Activated CD8-positive, alpha-beta memory T cell treated with anti-CD3 and anti-CD28 coated beads, Interleukin-2, amount 10 ng/mL, durations not matched to agents 7 days and 5 days (primary cell): ENCODE measurements at regions not wholly inside any gene's neighbourhood (a gene's known extent, or its start where the extent isn't known, plus 50 kb on each side); places are given as distances from the start of the nearest gene placed in this dataset.
A peak's percentile ranks its signal among the peaks of the same experiment; 100 is the strongest.
"Not testable (repeated sequence)": the region's sequence is repeated elsewhere in the genome, so short reads cannot be mapped to it uniquely, and the experiment has no call there.

Source experiments
- ATAC-seq: fragments of 150-1000 bp; cut with Tn5 transposase; one replicate; pipeline ENCODE4 v1.10.0; 2021; ENCODE audit warnings: moderate library complexity
- CTCF ChIA-PET: fragments of 350-600 bp; sonication (Branson Sonifier 250); formaldehyde crosslinking; loops from one replicate; lab custom pipeline; 2021; ENCODE audit warnings: antibody characterized with exemption; lab: Charles Lee
- DNase-seq: peaks from one replicate; pipeline ENCODE4 v3.0.0-alpha.2; 2020
- H3K27ac Mint-ChIP-seq: one replicate; pipeline ENCODE4 v1.8.0; 2021; ENCODE audit warnings: mild to moderate bottlenecking, mixed read lengths
- H3K27me3 Mint-ChIP-seq: one replicate; pipeline ENCODE4 v1.8.0; 2021; ENCODE audit warnings: mixed read lengths
- H3K36me3 Mint-ChIP-seq: one replicate; pipeline ENCODE4 v1.8.0; 2021; ENCODE audit warnings: mild to moderate bottlenecking, mixed read lengths
- H3K4me1 Mint-ChIP-seq: one replicate; pipeline ENCODE4 v1.8.0; 2021; ENCODE audit warnings: mixed read lengths
- H3K4me3 Mint-ChIP-seq: one replicate; pipeline ENCODE4 v1.8.0; 2021; ENCODE audit warnings: mild to moderate bottlenecking, moderate library complexity, mixed read lengths
- H3K9me3 Mint-ChIP-seq: one replicate; pipeline ENCODE4 v1.8.0; 2022; ENCODE audit warnings: low read depth, mixed read lengths

DNA sequence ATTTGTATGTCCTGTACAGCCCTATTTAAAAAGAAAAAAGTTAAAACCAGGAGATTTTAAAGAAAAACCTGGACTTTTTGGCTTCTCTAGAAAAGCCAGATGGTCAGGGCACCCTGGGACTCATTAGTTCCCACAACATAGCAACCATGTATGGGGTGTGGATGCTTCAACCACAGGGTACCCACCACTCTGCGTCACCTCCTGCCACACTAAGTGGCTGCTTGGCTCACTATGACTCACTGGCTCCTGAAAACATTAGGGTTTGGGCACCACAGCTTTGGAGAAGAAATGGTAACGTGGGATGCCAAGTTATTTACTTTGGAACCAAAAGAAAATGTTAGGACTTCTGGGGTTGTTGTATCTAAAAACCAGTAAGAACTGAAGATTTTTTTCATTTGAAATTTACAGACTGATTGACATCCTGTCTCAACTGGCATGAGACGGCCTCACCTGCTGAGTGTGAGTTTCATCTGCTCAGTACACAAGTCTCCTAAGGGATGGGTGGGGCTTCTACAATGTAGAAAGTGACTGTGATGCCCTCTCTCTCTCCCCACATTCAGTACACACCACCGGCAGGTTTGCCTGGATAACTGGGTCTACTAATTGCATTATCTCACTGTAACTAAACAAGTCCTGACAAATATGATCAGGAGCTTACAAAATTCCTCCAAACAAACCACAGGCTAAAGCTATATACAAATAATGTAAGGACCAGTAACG, 103.9 kb downstream of the ESM1 start:
- DNase-seq = peak; percentile 78
- CTCF ChIA-PET = interaction anchor here (0.6 to 2.1 kb wide), 7 partner anchors 12 to 392 kb away, joined by 3 to 6 read pairs (median 3); partner anchors contain the start of gene GPX8

GRCh38 chr5:54876976-54877375, 108.4 kb downstream of the ESM1 start:
- CTCF ChIA-PET = interaction anchor here (0.8 to 4.2 kb wide), 2 partner anchors 10 to 360 kb away, joined by 3 to 24 read pairs; partner anchors contain the start of gene SNX18
- no peak overlapping the region for H3K27ac Mint-ChIP-seq
- no peak overlapping the region for H3K4me3 Mint-ChIP-seq
- peaks cover 64% of the 10 kb centered on the region for H3K27me3 Mint-ChIP-seq
- ATAC-seq = no peak
- no peaks in the 10 kb centered on the region for H3K9me3 Mint-ChIP-seq
- no peak for DNase-seq
- no peaks in the 10 kb centered on the region for H3K36me3 Mint-ChIP-seq
- peaks cover 24% of the 10 kb centered on the region for H3K4me1 Mint-ChIP-seq

More for the DNA sequence above, 103.9 kb downstream of the ESM1 start:
- H3K27ac Mint-ChIP-seq = peak overlapping the region; percentile 1
- H3K27me3 Mint-ChIP-seq = peaks cover 70% of the 10 kb centered on the region
- ATAC-seq = peak; percentile 79
- no peak overlapping the region for H3K4me3 Mint-ChIP-seq
- H3K4me1 Mint-ChIP-seq = peaks cover 21% of the 10 kb centered on the region
- H3K9me3 Mint-ChIP-seq = no peaks in the 10 kb centered on the region
- H3K36me3 Mint-ChIP-seq = no peaks in the 10 kb centered on the region

DNA sequence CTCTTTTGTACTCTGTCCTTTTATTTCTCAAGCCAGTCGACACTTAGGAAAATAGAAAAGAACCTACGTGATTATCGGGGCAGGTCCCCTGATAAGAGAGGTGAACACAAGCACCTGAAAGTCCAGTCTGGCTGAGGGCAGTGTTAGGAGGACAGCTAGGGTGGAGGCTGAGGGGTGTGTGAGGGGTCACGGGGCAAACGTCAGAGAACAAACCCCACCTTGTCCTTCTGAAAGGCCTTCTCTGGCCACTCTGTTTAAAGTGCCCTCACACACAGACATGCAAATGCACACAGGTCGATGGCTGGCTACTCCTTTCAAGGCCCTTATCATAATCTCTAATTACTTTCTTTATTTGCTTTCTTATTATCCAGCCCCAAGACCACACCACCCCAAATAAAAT, 108.8 kb downstream of the ESM1 start:
- H3K27ac Mint-ChIP-seq = no peak overlapping the region
- DNase-seq (no peak), ATAC-seq (no peak)
- no peaks in the 10 kb centered on the region for H3K9me3 Mint-ChIP-seq
- H3K27me3 Mint-ChIP-seq = peaks cover 64% of the 10 kb centered on the region
- H3K4me3 Mint-ChIP-seq = no peak overlapping the region
- CTCF ChIA-PET = interaction anchor here (0.8 kb wide), 1 partner anchor 359 kb away, joined by 3 read pairs; the partner anchor contains the start of gene SNX18
- peaks cover 20% of the 10 kb centered on the region for H3K4me1 Mint-ChIP-seq
- no peaks in the 10 kb centered on the region for H3K36me3 Mint-ChIP-seq

- peaks cover 12% of the 10 kb centered on the region for H3K4me1 Mint-ChIP-seq
- no peaks in the 10 kb centered on the region for H3K9me3 Mint-ChIP-seq
- no peak overlapping the region for H3K4me3 Mint-ChIP-seq
- DNase-seq = no peak
- H3K27me3 Mint-ChIP-seq = peaks cover 76% of the 10 kb centered on the region
- H3K27ac Mint-ChIP-seq = no peak overlapping the region
- ATAC-seq = no peak
- no peaks in the 10 kb centered on the region for H3K36me3 Mint-ChIP-seq
- CTCF ChIA-PET = interaction anchor here (1.1 kb wide), 1 partner anchor 21 kb away, joined by 3 read pairs; no protein-coding TSS in a partner anchor
Measured at GRCh38 chr5:54874337-54875021, 110.9 kb downstream of the ESM1 start.

DNA sequence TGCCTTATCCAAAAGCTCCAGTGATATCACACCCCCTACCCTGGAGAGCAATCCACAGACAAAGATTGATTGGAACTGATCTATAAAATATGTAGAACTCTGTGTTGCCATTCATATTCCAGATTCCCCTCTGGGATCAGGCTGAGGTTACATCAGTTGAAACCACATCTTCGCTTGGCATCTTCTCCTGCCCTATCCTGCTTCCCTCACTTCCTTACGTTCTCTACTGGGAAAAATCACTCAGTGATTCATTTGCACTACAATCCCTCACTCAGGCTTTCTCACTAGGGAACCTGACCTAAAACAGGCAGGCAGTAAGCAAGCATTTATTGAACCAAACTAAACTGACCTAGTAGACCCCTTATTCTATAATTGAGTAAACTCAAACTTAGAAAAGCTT, 111.7 kb downstream of the ESM1 start:
- Mint-ChIP-seq H3K4me1 (peaks cover 17% of the 10 kb centered on the region), H3K27me3 (peaks cover 80% of the 10 kb centered on the region), H3K4me3 (no peak overlapping the region), H3K27ac (no peak overlapping the region), H3K36me3 (no peaks in the 10 kb centered on the region), H3K9me3 (no peaks in the 10 kb centered on the region)
- CTCF ChIA-PET = interaction anchor here (1.1 to 1.4 kb wide), 3 partner anchors 21 to 431 kb away, joined by 3 to 4 read pairs (median 3); no protein-coding TSS in a partner anchor
- DNase-seq = no peak
- ATAC-seq = no peak

DNA sequence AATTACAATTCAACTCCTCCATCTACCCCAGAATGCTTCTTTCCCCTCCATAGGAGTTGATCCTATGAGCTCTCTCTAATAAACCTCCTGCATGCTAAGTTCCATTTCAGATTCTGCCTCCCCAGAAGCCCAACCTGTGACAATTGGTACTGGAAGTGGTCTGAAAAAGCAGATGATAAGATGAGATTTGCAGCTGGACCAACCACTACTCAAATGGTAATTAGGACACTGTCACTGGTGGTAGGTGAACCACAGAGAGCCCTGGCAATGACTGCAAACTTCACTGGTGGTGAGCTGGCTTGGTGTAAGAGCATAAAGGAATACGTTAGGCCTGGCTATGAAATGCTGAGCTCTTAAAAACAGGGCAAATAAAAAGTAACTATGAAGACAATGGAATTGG, 112.6 kb downstream of the ESM1 start:
- ATAC-seq = no peak
- DNase-seq = no peak
- CTCF ChIA-PET = interaction anchor here (0.9 to 3.3 kb wide), 6 partner anchors 22 to 430 kb away, joined by 3 to 14 read pairs (median 4); partner anchors contain the start of gene SNX18
- Mint-ChIP-seq H3K4me1 (peaks cover 24% of the 10 kb centered on the region), H3K27me3 (peaks cover 80% of the 10 kb centered on the region), H3K27ac (no peak overlapping the region), H3K4me3 (no peak overlapping the region), H3K36me3 (no peaks in the 10 kb centered on the region), H3K9me3 (no peaks in the 10 kb centered on the region)

- Mint-ChIP-seq H3K27me3 (peaks cover 79% of the 10 kb centered on the region), H3K9me3 (no peaks in the 10 kb centered on the region), H3K4me1 (peaks cover 31% of the 10 kb centered on the region), H3K4me3 (no peak overlapping the region), H3K36me3 (no peaks in the 10 kb centered on the region), H3K27ac (no peak overlapping the region)
- CTCF ChIA-PET = interaction anchor here (3.3 kb wide), 1 partner anchor 353 kb away, joined by 14 read pairs; the partner anchor contains the start of gene SNX18
- ATAC-seq = no peak
- no peak for DNase-seq
Measured at GRCh38 chr5:54870271-54870670, 115.1 kb downstream of the ESM1 start.

GRCh38 chr5:54869691-54870090, 115.7 kb downstream of the ESM1 start:
- H3K27me3 Mint-ChIP-seq = peaks cover 75% of the 10 kb centered on the region
- DNase-seq (no peak), ATAC-seq (no peak)
- H3K9me3 Mint-ChIP-seq = no peaks in the 10 kb centered on the region
- CTCF ChIA-PET = interaction anchor here (0.7 to 1.2 kb wide), 2 partner anchors 11 to 353 kb away, joined by 3 to 6 read pairs; partner anchors contain the start of gene SNX18
- no peak overlapping the region for H3K27ac Mint-ChIP-seq
- no peak overlapping the region for H3K4me3 Mint-ChIP-seq
- no peaks in the 10 kb centered on the region for H3K36me3 Mint-ChIP-seq
- peaks cover 27% of the 10 kb centered on the region for H3K4me1 Mint-ChIP-seq

DNA sequence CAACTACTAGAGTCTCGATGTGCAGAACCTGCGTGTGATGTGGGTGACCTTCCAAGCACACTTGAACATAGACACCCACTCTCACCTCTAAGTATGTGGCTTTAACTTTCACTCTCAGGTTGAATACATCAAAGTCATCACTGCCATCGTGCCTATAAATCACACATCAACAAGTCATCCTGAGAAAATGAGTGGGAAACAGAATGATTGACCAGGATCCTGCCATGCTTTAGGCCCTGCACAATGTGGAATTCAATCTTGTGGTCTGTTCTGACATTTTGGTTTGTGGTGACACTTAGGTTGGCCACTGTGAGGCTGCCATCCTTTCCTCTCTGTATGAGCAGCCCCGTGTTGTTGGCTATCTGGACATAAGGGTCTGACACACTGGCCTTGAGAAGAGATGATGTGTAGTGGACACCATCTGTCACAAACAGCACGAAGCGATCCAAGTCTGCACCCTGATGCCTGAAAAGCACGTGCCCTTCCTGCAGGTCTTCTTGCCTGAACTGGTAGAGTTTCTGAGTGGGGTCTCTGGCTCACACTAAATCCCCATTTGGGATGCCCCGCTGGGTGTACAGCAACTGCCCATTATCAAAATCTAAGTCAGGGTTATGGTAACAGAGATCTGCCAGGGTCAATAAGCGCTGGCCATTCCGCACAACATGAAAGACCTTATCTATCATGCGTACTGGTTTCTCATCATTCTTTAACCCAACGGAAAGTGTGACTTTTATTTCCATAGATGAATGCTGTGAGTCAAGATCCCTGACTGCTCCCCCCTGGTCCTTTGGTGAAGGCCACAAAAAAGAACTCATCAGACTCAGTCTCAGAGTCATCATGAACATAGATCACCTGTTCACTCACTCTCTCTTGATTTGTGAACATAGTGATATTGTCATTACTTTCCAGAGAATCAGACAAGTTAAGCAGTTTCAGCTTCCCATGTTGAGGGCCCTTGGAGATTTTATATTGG, 116.6 kb downstream of the ESM1 start:
- ATAC-seq (peak; percentile 57), DNase-seq (peak; percentile 48)
- H3K9me3 Mint-ChIP-seq = no peaks in the 10 kb centered on the region
- peaks cover 25% of the 10 kb centered on the region for H3K4me1 Mint-ChIP-seq
- no peak overlapping the region for H3K27ac Mint-ChIP-seq
- no peak overlapping the region for H3K4me3 Mint-ChIP-seq
- peaks cover 72% of the 10 kb centered on the region for H3K27me3 Mint-ChIP-seq
- CTCF ChIA-PET = interaction anchor here (0.7 to 4.9 kb wide), 7 partner anchors 10 to 352 kb away, joined by 3 to 42 read pairs (median 6); partner anchors contain the start of genes GPX8 and SNX18
- H3K36me3 Mint-ChIP-seq = no peaks in the 10 kb centered on the region

GRCh38 chr5:54867310-54867944, 118.0 kb downstream of the ESM1 start:
- H3K36me3 Mint-ChIP-seq = no peaks in the 10 kb centered on the region
- no peak overlapping the region for H3K27ac Mint-ChIP-seq
- CTCF ChIA-PET = interaction anchor here (0.5 to 4.9 kb wide), 36 partner anchors 8 to 694 kb away, joined by 3 to 70 read pairs (median 4); partner anchors contain the start of genes GPX8 and SNX18
- peaks cover 20% of the 10 kb centered on the region for H3K4me1 Mint-ChIP-seq
- H3K9me3 Mint-ChIP-seq = no peaks in the 10 kb centered on the region
- peaks cover 71% of the 10 kb centered on the region for H3K27me3 Mint-ChIP-seq
- peak; percentile 60 for ATAC-seq
- no peak for DNase-seq
- no peak overlapping the region for H3K4me3 Mint-ChIP-seq

DNA sequence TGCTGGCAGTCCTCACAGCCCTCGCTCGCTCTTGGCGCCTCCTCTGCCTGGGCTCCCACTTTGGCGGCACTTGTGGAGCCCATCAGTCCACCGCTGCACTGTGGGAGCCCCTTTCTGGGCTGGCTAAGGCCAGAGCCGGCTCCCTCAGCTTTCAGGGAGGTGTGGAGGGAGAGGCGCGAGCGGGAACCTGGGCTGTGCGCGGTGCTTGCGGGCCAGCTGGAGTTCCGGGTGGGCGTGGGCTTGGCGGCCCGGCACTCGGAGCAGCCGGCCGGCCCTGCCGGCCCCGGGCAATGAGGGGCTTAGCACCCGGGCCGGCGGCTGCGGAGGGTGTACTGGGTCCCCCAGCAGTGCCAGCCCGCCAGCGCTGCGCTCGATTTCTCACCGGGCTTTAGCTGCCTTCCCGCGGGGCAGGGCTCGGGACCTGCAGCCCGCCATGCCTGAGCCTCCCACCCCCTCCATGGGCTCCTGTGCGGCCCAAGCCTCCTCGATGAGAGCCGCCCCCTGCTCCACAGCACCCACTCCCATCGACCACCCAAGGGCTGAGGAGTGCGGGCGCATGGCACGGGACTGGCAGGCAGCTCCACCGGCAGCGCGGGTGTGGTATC, 120.4 kb downstream of the ESM1 start:
- CTCF ChIA-PET = interaction anchor here (0.9 to 4.9 kb wide), 6 partner anchors 11 to 376 kb away, joined by 3 to 70 read pairs (median 12); partner anchors contain the start of gene SNX18
- H3K36me3 Mint-ChIP-seq = not testable (repeated sequence)

DNA sequence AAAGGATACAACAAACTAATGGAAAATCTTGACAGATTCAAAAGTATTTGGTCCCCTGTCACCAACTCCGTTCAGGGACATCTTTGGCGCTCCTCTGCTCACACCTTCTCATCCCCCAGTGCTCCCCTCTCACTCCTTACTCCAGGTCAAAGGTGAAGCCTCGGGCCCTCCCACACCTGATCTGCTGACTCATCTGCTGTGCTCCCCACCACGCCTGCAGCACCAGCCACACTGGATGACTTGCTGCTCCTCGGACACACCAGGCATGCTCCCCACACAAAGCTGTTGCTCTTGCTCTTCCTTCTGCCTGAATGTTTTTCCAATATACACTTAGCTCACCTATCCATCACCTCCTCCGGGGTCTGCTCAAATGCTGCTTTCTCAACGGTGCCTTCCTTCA, 123.4 kb downstream of the ESM1 start:
- DNase-seq = no peak
- CTCF ChIA-PET = no interaction called here
- Mint-ChIP-seq H3K27me3 (peaks cover 57% of the 10 kb centered on the region), H3K27ac (no peak overlapping the region), H3K4me3 (no peak overlapping the region), H3K4me1 (peaks cover under 1% of the 10 kb centered on the region), H3K36me3 (peaks cover 10% of the 10 kb centered on the region), H3K9me3 (peaks cover 22% of the 10 kb centered on the region)
- no peak for ATAC-seq

More for the DNA sequence above, 120.4 kb downstream of the ESM1 start:
- not testable (repeated sequence) for ATAC-seq, H3K27ac Mint-ChIP-seq, DNase-seq, H3K4me3 Mint-ChIP-seq, H3K9me3 Mint-ChIP-seq
- Mint-ChIP-seq H3K4me1 (peaks cover 20% of the 10 kb centered on the region), H3K27me3 (peaks cover 71% of the 10 kb centered on the region)
